ENCODE measurements at regions not wholly inside any gene's neighbourhood (a gene's known extent, or its start where the extent isn't known, plus 50 kb on each side); places are given as distances from the start of the nearest gene placed in this dataset.

DNA sequence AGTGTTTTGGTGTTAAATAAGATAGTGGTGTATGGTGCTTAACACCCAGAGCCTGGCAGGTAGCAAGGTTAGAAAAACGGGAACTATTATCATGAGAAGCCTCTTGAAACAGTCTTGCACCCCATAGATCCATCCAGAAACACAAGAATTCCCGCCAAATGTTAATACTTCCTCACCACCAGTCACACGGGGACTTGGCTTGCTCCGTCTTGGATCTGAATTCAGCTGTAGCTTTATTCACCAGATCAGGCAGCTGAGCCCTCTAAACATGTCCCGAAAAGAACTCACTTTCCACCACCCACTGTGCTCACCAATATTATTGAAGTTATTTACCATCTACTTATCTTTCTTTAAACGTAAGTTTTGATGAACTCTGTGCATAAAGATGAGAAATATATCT lies 101.6 kb upstream of the PTPN3 start:
- TF ChIP-seq, protein P1, sequence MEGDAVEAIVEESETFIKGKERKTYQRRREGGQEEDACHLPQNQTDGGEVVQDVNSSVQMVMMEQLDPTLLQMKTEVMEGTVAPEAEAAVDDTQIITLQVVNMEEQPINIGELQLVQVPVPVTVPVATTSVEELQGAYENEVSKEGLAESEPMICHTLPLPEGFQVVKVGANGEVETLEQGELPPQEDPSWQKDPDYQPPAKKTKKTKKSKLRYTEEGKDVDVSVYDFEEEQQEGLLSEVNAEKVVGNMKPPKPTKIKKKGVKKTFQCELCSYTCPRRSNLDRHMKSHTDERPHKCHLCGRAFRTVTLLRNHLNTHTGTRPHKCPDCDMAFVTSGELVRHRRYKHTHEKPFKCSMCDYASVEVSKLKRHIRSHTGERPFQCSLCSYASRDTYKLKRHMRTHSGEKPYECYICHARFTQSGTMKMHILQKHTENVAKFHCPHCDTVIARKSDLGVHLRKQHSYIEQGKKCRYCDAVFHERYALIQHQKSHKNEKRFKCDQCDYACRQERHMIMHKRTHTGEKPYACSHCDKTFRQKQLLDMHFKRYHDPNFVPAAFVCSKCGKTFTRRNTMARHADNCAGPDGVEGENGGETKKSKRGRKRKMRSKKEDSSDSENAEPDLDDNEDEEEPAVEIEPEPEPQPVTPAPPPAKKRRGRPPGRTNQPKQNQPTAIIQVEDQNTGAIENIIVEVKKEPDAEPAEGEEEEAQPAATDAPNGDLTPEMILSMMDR (IDR thresholded peaks at IDR 0.05) = no peak
- H3K27me3 ChIP-seq = no peaks in the 10 kb centered on the region
- no peak overlapping the region for H3K27ac ChIP-seq
- DNase-seq = no peak
- no peak for ATAC-seq
- H3K4me1 ChIP-seq = no peaks in the 10 kb centered on the region
- H3K9me3 ChIP-seq = no peaks in the 10 kb centered on the region
- H3K4me3 ChIP-seq = no peak overlapping the region
- H3K36me3 ChIP-seq = no peaks in the 10 kb centered on the region
- intact Hi-C loops (cut with DNase I) = no loop called here

DNA sequence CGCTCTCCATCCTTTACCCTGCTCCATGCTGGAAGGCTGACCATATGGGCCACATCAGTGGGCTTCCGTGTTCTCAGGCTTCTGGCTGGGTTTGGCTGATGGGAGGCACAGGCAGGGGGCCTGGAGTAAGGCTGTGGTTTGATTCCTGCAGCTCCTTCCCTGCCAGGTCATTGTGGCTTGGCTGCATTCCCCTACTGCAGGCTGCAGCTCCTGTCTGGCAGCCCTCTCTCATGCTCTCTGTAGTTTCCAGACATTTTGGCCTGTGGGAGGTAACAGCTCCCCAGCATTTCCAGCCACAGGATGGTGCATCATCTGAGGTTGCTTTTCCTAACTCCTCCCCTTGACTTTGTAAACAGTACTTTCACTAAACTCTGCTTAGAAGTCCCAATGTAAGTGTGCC lies 102.0 kb upstream of the PTPN3 start:
- intact Hi-C loops (cut with DNase I) = no loop called here
- Histone ChIP-seq H3K27ac (no peak overlapping the region), H3K9me3 (no peaks in the 10 kb centered on the region), H3K4me3 (no peak overlapping the region), H3K4me1 (no peaks in the 10 kb centered on the region), H3K27me3 (no peaks in the 10 kb centered on the region), H3K36me3 (no peaks in the 10 kb centered on the region)
- TF ChIP-seq, protein P1 (IDR thresholded peaks at IDR 0.05) = no peak
- ATAC-seq = peak; percentile 57
- DNase-seq = peak in 1 of 4 donors; percentile 60

DNA sequence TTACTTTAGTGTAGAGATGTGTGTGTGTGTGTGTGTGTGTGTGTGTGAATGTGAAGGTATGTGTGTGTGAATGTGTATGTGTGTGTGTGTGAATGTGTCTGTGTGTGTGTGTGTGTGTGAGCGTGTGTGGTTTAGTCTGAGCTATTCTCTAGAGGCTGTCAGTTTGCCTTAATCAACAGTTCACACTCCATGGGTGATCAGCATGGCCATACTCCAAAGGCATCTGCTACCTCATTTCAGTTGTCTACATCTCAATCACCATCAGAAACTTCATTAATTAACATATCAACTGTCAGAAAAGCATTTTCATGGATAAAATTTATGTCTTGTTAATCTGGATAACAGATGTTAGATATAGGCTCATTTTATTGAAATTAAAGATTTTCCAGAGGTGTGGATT lies 103.1 kb upstream of the PTPN3 start:
- DNase-seq (no peak), ATAC-seq (no peak)
- Histone ChIP-seq H3K27me3 (no peaks in the 10 kb centered on the region), H3K27ac (no peak overlapping the region), H3K9me3 (no peaks in the 10 kb centered on the region), H3K36me3 (no peaks in the 10 kb centered on the region), H3K4me3 (no peak overlapping the region), H3K4me1 (no peaks in the 10 kb centered on the region)
- intact Hi-C loops (cut with DNase I) = no loop called here
- TF ChIP-seq, protein P1 (IDR thresholded peaks at IDR 0.05) = no peak

DNA sequence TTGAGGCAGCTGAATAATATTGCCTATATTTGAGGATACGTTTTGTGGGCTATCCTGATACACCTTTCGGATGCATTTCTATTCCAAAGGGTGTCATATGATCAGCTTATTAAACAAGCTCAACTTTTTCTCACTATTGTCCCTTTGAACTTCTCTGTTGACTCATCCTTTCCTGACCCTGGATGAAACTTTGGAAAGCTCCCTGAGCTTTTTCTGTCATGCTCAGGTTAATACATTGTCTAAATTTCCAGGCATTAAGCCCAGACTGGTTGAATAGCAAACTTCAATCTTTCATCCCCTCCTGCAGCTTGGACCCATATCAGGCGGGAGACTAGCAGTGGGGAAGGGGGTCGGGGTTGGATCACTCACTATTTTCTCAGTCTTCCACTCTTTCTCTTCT lies 104.9 kb upstream of the PTPN3 start:
- H3K4me3 ChIP-seq = no peak overlapping the region
- DNase-seq (no peak), ATAC-seq (no peak)
- no peaks in the 10 kb centered on the region for H3K27me3 ChIP-seq
- TF ChIP-seq, protein P1 (IDR thresholded peaks at IDR 0.05) = no peak
- no peak overlapping the region for H3K27ac ChIP-seq
- no peaks in the 10 kb centered on the region for H3K9me3 ChIP-seq
- H3K36me3 ChIP-seq = no peaks in the 10 kb centered on the region
- intact Hi-C loops (cut with DNase I) = no loop called here
- H3K4me1 ChIP-seq = no peaks in the 10 kb centered on the region

DNA sequence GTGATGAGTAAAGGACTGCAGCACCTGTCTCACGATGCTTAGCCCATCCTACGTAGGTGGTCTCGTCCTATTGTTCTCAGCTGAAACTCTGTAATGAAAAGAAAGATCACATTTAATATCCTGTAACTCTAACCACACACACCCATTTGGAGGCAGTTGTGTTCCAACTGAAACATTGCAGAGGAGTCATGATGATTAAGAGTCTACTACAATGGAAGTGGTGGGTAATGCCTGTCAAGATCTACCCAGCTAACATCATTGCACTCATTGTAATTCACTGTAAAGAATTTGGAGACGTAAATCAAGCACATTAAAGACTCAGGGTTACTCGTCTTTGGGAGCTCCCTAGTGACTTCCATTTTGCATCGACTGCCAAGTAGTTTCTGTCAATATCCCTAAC lies 106.0 kb upstream of the PTPN3 start:
- H3K27ac ChIP-seq = no peak overlapping the region
- H3K36me3 ChIP-seq = no peaks in the 10 kb centered on the region
- DNase-seq = no peak
- TF ChIP-seq, protein P1 (IDR thresholded peaks at IDR 0.05) = no peak
- H3K4me3 ChIP-seq = no peak overlapping the region
- intact Hi-C loops (cut with DNase I) = no loop called here
- H3K9me3 ChIP-seq = no peaks in the 10 kb centered on the region
- no peaks in the 10 kb centered on the region for H3K27me3 ChIP-seq
- no peak for ATAC-seq
- no peaks in the 10 kb centered on the region for H3K4me1 ChIP-seq
